IPS-15b (cell line): ENCODE measurements at regions not wholly inside any gene's neighbourhood (a gene's known extent, or its start where the extent isn't known, plus 50 kb on each side); places are given as distances from the start of the nearest gene placed in this dataset.

Experiments
- H3K27me3 ChIP-seq: one replicate; pipeline ENCODE4 v1.6.1; 2013; ENCODE audit warnings: low read length; ENCODE audit not compliant: control insufficient read depth, insufficient read depth
- H3K36me3 ChIP-seq: one replicate; pipeline ENCODE4 v1.6.1; 2013; ENCODE audit warnings: low read length; ENCODE audit not compliant: control insufficient read depth, insufficient read depth
- H3K4me1 ChIP-seq: one replicate; pipeline ENCODE4 v1.6.1; 2013; ENCODE audit warnings: mild to moderate bottlenecking, low read length; ENCODE audit not compliant: control insufficient read depth, insufficient read depth
- H3K4me3 ChIP-seq: one replicate; pipeline ENCODE4 v1.5.1; 2013; ENCODE audit warnings: low read depth, low read length
- H3K9ac ChIP-seq: one replicate; pipeline ENCODE4 v1.6.1; 2013; ENCODE audit warnings: low read depth, mild to moderate bottlenecking, low read length
- H3K9me3 ChIP-seq: one replicate; pipeline ENCODE4 v1.6.1; 2013; ENCODE audit warnings: mild to moderate bottlenecking, low read length; ENCODE audit not compliant: control insufficient read depth, insufficient read depth

DNA sequence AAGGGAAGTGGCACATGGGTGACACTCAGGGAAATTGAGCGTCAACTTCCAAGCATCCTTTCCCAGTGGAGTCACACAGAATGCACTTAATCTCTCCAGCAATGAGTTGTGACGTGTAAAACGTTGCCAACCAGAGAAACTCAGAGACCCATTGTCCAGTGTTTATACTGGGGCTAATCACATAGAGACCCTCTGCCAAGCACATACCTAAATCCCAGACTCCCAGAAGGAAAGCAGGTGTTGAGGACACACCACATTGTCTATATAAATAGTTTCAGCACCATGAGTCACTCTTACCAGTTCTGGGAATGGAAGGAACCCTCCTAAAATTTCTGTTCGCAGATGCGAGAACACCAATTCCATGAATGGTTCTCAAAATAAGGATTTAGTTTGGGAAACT is 76.4 kb upstream of the BET1 start:
- Histone ChIP-seq H3K4me3 (no peak overlapping the region), H3K27me3 (no peaks in the 10 kb centered on the region), H3K9ac (no peak overlapping the region), H3K36me3 (no peaks in the 10 kb centered on the region), H3K9me3 (no peaks in the 10 kb centered on the region), H3K4me1 (no peaks in the 10 kb centered on the region)

- Histone ChIP-seq H3K9me3 (no peaks in the 10 kb centered on the region), H3K4me3 (no peak overlapping the region), H3K9ac (no peak overlapping the region), H3K27me3 (no peaks in the 10 kb centered on the region), H3K36me3 (no peaks in the 10 kb centered on the region), H3K4me1 (no peaks in the 10 kb centered on the region)
Observed at GRCh38 chr7:94082126-94082525, 78.0 kb upstream of the BET1 start.

DNA sequence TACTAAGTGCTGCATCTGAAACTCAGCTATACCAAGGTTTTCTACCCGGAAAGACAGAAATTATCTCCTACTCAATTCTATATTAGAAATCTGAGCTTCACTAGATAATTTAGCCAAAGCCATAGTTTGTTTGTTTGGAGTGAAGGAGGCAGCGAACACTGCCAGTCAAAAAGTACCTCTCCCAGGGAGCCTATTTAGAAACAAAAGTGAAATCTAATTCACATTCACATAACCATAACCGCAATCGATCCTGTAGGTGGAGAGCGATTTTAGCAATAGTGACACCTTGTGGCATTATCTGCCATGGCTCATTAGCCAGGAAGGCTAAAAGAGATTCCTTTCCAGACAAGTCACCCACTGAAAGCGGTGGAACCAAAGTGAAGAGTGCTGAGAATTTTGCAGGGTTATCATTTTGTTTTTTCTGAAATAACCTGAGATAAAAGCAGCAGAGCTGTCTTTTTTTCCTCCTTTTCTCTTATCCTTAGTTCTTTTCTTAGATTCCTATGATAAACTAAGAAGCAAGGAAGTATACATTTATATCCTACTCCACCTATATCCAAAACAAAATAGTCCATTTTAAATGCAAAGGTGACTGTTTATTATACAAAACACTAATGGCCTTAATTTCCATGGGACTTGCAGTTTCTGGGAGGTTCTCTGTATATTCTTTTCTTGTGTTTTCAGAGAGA is 83.7 kb upstream of the BET1 start:
- Histone ChIP-seq H3K4me1 (peaks cover 9% of the 10 kb centered on the region), H3K9ac (no peak overlapping the region), H3K27me3 (no peaks in the 10 kb centered on the region), H3K4me3 (no peak overlapping the region), H3K36me3 (no peaks in the 10 kb centered on the region), H3K9me3 (no peaks in the 10 kb centered on the region)

DNA sequence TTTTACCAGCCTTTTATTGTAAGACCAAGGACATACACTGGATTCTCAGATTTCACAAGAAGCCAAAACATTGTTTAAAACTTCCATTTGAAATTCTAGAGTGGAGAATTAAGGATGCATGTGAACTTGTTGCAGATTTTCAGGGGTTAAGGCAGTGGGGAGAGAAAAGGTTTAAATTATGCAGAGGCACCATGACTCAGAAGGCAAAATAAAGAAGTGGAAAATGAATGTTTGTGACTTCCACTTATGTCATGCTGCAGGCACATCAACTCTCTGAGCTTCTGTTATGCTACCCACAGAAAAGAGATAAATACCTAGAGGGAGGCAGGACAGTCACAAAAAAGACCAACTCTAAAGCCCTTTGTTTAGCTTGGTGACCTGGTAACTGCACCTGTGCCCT is 84.4 kb upstream of the BET1 start:
- no peaks in the 10 kb centered on the region for H3K27me3 ChIP-seq
- H3K9ac ChIP-seq, result no peak overlapping the region
- H3K36me3 ChIP-seq, result no peaks in the 10 kb centered on the region
- H3K4me1 ChIP-seq, result peaks cover 9% of the 10 kb centered on the region
- no peak overlapping the region for H3K4me3 ChIP-seq
- H3K9me3 ChIP-seq, result no peaks in the 10 kb centered on the region

DNA sequence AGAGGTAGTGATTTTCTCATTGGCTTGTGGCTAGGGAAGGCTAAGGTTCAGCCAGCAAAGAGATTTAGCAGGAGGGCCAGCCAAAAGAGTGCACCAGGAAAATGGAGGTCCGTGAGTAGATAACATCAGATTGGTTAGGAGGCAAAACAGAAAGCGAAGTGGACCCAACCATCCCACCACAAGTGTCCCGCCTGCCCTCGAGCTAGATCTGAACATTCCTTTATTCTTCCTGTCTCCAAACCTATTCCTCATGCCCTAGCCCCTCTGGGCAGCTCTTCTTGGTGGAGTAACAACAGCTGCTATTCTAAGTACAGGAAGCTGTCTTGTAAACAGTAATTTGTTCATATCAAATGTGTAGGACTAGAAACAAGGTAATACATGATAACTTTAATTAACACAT is 85.7 kb upstream of the BET1 start:
- H3K36me3 ChIP-seq, result no peaks in the 10 kb centered on the region
- H3K4me3 ChIP-seq, result no peak overlapping the region
- H3K4me1 ChIP-seq, result peaks cover 9% of the 10 kb centered on the region
- H3K27me3 ChIP-seq, result no peaks in the 10 kb centered on the region
- H3K9me3 ChIP-seq, result no peaks in the 10 kb centered on the region
- H3K9ac ChIP-seq, result no peak overlapping the region

DNA sequence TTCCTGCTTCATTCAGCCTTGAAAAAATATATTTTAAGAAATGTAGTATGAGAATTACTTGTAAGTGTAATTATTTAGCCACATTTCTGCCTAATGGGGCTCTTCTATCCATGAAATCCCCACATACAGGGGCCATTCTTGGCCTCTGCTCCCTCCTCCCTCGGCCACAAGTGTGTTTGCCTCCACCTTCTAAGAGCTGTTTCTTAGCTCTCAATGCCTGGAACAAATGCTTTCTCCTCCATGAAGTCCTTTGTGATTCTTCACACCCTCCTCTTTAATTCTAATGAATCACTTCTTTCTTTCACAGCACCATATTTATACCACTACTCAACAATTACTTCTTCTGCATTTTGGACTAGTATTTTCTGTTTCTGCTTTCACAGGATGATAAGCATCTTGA is 88.8 kb upstream of the BET1 start:
- H3K36me3 ChIP-seq, result no peaks in the 10 kb centered on the region
- no peaks in the 10 kb centered on the region for H3K27me3 ChIP-seq
- peaks cover 4% of the 10 kb centered on the region for H3K4me1 ChIP-seq
- H3K9me3 ChIP-seq, result no peaks in the 10 kb centered on the region
- no peak overlapping the region for H3K4me3 ChIP-seq
- no peak overlapping the region for H3K9ac ChIP-seq

- no peaks in the 10 kb centered on the region for H3K9me3 ChIP-seq
- H3K4me1 ChIP-seq, result no peaks in the 10 kb centered on the region
- H3K36me3 ChIP-seq, result no peaks in the 10 kb centered on the region
- no peak overlapping the region for H3K9ac ChIP-seq
- no peaks in the 10 kb centered on the region for H3K27me3 ChIP-seq
- no peak overlapping the region for H3K4me3 ChIP-seq
Observed at GRCh38 chr7:94094298-94094697, 90.1 kb upstream of the BET1 start.

GRCh38 chr7:94095316-94096009 is 91.3 kb upstream of the BET1 start:
- Histone ChIP-seq H3K27me3 (no peaks in the 10 kb centered on the region), H3K36me3 (no peaks in the 10 kb centered on the region), H3K9ac (no peak overlapping the region), H3K4me1 (no peaks in the 10 kb centered on the region), H3K9me3 (peaks cover 4% of the 10 kb centered on the region), H3K4me3 (no peak overlapping the region)

DNA sequence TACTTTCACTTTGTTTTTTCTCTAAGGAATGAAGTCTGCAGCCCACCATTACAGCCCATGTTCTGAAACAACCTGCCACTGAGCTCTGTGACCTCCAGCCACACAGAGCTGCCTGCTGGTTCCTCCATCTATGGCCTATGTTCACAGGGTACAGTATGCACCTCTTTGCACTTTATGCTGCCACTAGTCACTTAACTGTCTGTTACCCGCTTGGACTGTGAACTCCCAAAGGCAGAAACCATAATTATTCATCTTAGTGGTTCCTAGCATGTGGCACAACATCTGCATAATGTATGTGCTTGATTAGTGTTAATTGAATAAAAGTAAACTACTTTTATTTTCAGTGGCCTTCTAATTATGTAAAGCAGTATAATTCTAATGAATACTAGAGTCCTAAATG is 95.5 kb upstream of the BET1 start:
- peaks cover 4% of the 10 kb centered on the region for H3K9me3 ChIP-seq
- H3K4me1 ChIP-seq, result no peaks in the 10 kb centered on the region
- no peak overlapping the region for H3K9ac ChIP-seq
- no peaks in the 10 kb centered on the region for H3K27me3 ChIP-seq
- H3K4me3 ChIP-seq, result no peak overlapping the region
- no peaks in the 10 kb centered on the region for H3K36me3 ChIP-seq

DNA sequence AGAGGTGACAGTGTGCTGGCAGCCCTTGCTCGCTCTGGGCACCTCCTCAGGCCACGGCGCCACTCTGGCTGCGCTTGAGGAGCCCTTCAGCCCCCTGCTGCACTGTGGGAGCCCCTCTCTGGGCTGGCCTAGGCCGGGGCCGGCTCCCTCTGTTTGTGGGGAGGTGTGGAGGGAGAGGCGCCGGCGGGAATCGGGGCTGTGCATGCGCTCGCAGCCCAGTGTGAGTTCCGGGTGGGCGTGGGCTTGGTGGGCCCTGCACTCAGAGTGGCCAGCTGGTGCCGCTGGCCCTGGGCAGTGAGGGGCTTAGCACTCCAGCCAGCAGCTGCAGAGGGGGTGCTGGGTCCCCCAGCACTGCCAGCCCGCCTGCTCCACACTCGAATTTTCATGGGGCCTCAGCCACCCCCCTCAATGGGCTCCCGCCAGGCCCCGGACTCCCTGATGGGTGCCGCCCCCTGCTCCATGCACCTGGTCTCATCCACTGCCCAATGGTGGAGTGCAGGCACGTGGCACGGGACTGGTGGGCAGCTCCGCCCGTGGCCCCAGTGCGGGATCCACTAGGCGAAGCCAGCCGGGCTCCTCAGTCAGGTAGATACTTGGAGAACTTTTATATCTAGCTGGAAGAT is 96.7 kb upstream of the BET1 start:
- peaks cover 4% of the 10 kb centered on the region for H3K9me3 ChIP-seq
- no peak overlapping the region for H3K4me3 ChIP-seq
- no peaks in the 10 kb centered on the region for H3K27me3 ChIP-seq
- H3K9ac ChIP-seq, result no peak overlapping the region
- no peaks in the 10 kb centered on the region for H3K4me1 ChIP-seq
- H3K36me3 ChIP-seq, result no peaks in the 10 kb centered on the region

- Histone ChIP-seq H3K4me1 (no peaks in the 10 kb centered on the region), H3K4me3 (no peak overlapping the region), H3K9me3 (peaks cover 4% of the 10 kb centered on the region), H3K27me3 (no peaks in the 10 kb centered on the region), H3K9ac (no peak overlapping the region), H3K36me3 (no peaks in the 10 kb centered on the region)
Observed at GRCh38 chr7:94104301-94104700, 100.1 kb upstream of the BET1 start.

DNA sequence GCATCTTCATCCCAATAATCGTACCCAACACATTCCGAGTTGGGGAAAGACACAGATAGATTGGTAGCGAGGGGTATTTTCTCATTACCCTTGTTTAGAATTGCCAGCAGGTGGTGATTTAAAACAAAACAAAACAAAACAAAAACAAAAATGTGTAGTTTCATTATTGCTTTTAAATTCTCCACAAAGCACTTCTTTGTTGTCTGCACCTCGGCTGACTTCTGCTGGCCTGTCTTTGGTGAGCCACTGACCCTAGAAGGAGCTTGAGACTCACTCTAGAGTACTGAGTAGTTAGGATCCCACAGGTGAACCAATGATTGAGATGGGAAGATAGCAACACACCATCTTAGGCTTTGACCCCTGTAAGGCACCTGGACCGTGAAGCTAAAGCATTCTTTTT is 105.4 kb upstream of the BET1 start:
- H3K9ac ChIP-seq, result no peak overlapping the region
- H3K4me1 ChIP-seq, result no peaks in the 10 kb centered on the region
- no peaks in the 10 kb centered on the region for H3K36me3 ChIP-seq
- H3K4me3 ChIP-seq, result no peak overlapping the region
- H3K9me3 ChIP-seq, result no peaks in the 10 kb centered on the region
- H3K27me3 ChIP-seq, result no peaks in the 10 kb centered on the region
